ENCODE measurements at regions not wholly inside any gene's neighbourhood (a gene's known extent, or its start where the extent isn't known, plus 50 kb on each side); places are given as distances from the start of the nearest gene placed in this dataset.

DNA sequence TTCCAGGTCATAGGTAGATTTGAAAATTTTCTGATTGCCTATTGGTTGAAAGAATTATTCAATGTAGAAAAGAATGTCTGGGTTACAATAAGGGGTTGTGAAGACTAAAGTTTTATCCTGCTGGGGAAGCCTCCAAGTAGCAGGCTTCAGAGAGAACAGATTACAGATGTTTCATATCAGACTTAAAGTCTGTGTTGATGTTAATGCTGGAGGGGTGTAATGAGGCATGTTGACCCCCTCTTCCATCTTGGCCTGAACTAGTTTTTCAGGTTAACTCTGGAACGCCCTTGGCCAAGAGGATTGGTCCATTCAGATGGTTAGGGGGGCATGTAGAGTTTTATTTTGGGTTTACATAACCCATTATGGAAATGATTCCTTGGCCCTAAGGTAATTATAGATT, 356.2 kb downstream of the UTRN start:
- TF ChIP-seq, protein P1, sequence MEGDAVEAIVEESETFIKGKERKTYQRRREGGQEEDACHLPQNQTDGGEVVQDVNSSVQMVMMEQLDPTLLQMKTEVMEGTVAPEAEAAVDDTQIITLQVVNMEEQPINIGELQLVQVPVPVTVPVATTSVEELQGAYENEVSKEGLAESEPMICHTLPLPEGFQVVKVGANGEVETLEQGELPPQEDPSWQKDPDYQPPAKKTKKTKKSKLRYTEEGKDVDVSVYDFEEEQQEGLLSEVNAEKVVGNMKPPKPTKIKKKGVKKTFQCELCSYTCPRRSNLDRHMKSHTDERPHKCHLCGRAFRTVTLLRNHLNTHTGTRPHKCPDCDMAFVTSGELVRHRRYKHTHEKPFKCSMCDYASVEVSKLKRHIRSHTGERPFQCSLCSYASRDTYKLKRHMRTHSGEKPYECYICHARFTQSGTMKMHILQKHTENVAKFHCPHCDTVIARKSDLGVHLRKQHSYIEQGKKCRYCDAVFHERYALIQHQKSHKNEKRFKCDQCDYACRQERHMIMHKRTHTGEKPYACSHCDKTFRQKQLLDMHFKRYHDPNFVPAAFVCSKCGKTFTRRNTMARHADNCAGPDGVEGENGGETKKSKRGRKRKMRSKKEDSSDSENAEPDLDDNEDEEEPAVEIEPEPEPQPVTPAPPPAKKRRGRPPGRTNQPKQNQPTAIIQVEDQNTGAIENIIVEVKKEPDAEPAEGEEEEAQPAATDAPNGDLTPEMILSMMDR (conservative IDR thresholded peaks at IDR 0.05; ENCODE audit: low read depth), result no peak
- CTCF ChIA-PET, result no interaction called here
- no peak overlapping the region for H3K27ac ChIP-seq
- POLR2A ChIA-PET (ENCODE audit: low non-redundant PET), result no interaction called here
- no peak for DNase-seq (ENCODE audit: low spot score)

DNA sequence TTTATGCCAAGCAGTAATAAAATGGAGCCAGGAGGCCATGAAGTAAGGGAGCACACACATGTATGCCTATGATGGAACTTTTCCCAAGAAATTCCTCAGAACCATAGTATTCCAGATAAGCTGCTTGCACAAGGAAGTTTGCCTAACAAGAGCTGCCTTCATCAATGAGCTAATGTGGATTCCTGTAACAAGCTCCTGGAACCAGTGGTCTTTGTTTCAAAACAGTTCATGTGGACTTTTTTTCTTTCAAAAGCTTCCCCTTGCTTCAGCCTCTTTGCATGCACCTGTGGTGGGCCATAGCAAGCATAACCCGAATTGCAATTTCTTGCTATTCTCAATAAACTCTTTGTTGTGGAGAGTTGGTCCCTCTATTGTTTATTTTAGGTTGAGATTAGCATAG, 359.6 kb downstream of the UTRN start:
- ChIA-PET CTCF (no interaction called here), POLR2A (ENCODE audit: low non-redundant PET) (no interaction called here)
- H3K27ac ChIP-seq, result no peak overlapping the region
- no peak for DNase-seq (ENCODE audit: low spot score)
- TF ChIP-seq, protein P1 (conservative IDR thresholded peaks at IDR 0.05; ENCODE audit: low read depth), result no peak

DNA sequence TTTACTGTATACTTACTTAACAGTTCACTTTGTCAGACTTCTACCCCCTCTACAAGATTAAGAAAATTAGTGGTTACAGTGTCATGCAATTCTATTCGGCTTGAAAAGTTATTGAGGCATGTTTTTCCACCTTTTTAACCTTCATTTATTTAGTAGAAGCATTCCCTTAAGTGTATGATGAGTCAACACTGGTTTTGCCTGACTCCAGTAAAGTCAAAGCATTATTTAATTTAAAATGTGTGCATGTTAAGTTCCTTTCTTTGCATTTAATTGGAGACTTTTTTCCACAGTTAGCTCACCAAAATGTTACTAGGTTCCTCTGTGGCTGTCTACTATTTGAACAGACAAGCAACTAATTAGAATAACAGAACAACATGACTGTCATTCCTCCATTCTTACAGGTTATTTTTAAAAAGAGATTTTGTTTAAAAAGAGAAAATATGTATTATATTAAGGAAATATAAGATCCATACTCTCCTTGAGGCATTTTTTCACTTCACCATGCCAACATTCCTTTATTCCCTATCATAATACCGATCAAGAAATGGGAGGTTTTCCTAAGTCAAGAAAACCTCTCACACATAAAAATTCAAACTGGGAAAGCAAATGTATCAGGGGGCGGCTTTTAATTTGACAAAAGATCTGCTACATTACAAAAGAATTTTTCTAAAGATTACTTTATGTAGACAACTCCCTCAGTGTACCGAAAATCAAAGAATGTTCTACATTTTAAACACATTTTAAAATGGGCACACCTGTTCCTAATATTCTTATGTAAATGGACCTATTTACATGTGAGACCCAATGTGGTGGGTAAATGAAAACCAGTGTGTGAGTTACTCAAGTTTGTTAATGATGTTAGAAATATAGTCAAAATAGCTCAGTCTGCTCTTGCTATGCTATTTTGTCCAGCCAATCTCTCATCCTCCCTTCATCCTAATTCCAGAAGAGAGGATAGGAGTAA, 361.2 kb downstream of the UTRN start:
- ChIA-PET CTCF (no interaction called here), POLR2A (ENCODE audit: low non-redundant PET) (no interaction called here)
- TF ChIP-seq, protein P1 (conservative IDR thresholded peaks at IDR 0.05; ENCODE audit: low read depth), result no peak
- H3K27ac ChIP-seq, result no peak overlapping the region
- DNase-seq (ENCODE audit: low spot score), result no peak

DNA sequence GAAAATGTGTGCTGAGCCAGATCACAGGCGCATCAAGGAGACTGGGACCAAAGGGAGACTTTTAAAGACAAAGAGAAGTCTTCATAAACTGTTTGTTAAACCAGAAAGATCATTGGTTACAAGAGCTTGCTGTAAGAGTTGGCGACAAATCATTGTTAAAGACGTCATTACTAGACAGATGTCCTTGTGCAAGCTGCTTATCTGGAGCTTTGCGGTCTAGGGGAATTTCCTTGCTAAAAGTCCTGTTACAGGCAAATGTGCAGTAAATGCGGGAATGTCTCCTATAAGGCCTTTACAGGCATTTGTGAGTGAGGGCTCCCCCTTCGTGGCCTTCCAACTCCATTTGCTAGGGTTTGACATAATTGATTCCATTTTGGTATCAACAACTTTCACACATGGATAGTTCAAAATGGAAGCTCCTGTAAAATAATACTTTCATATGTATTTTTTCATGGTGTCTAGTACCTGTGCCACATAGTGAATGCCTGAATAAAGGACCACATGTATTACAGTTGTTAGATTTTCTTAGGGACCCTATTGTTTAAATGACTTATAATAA, 362.4 kb downstream of the UTRN start:
- ChIA-PET POLR2A (ENCODE audit: low non-redundant PET) (no interaction called here), CTCF (interaction anchor here (0.6 to 0.9 kb wide), 2 partner anchors 18 to 228 kb away, joined by 3 read pairs; no protein-coding TSS in a partner anchor)
- DNase-seq (ENCODE audit: low spot score), result no peak
- TF ChIP-seq, protein P1 (conservative IDR thresholded peaks at IDR 0.05; ENCODE audit: low read depth), result no peak
- no peak overlapping the region for H3K27ac ChIP-seq

DNA sequence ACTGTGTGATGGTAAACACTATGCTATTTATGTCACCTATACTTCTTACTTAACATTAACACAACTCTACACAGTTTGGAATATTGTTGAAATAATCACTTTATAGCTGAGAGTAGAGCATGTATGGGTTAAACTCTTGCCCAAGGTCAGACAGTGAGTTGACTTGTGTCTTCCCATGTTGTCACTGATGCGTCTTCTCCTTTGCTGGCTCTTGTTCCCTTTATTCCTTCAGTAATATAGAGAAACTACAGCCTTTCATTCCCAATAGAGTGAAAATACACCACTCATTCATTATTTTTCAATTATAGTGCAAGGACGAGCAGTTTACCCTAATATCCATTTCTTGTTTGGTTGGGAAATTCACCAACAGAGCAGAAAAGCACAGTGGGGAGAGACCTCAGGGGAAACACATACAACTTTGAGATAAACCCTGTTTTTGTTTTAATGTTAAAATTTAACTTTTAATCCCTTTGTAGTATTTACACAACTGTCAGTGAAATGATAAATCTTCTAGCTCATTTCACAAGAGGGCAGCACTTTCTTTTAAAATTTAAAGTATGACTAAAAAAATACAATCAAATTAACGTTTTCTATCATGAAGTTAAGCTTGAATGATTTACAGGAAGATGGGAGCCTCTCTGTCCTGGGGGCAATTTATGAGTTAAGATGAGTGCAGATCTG, 363.0 kb downstream of the UTRN start:
- TF ChIP-seq, protein P1 (conservative IDR thresholded peaks at IDR 0.05; ENCODE audit: low read depth), result no peak
- ChIA-PET POLR2A (ENCODE audit: low non-redundant PET) (no interaction called here), CTCF (interaction anchor here (0.6 to 0.9 kb wide), 4 partner anchors 18 to 1003 kb away, joined by 3 read pairs; no protein-coding TSS in a partner anchor)
- no peak for DNase-seq (ENCODE audit: low spot score)
- no peak overlapping the region for H3K27ac ChIP-seq

DNA sequence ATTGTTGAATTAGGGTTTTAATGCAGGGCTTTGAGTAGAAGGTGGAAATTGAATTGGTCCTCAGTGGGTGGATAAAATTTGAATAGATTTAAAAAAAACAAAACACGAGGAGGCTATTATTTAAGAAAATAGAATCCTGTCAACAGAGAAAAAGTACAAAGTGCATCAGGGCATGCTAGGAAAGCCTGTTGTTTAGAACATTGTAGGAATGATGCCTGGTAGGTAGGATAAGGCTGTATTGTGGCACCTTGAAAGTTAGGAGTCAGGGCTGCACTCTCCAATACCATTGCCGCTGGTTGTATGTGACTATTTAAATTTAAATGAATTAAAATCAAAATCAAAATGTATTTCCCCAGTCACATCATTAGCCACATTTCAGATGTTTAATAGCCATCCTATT, 363.9 kb downstream of the UTRN start:
- DNase-seq (ENCODE audit: low spot score), result no peak
- POLR2A ChIA-PET (ENCODE audit: low non-redundant PET), result no interaction called here
- TF ChIP-seq, protein P1 (conservative IDR thresholded peaks at IDR 0.05; ENCODE audit: low read depth), result no peak
- CTCF ChIA-PET, result interaction anchor here (0.7 to 1.0 kb wide), 2 partner anchors 26 to 832 kb away, joined by 3 to 4 read pairs; no protein-coding TSS in a partner anchor
- H3K27ac ChIP-seq, result no peak overlapping the region

Measured in RWPE1 (cell line).